Activated CD4-positive, alpha-beta T cell treated with anti-CD3 and anti-CD28 coated beads, Interleukin-2, amount 50 U/mL, for 24 hours (primary cell): ENCODE measurements at regions not wholly inside any gene's neighbourhood (a gene's known extent, or its start where the extent isn't known, plus 50 kb on each side); places are given as distances from the start of the nearest gene placed in this dataset.
"Not testable (repeated sequence)": the region's sequence is repeated elsewhere in the genome, so short reads cannot be mapped to it uniquely, and the experiment has no call there.

ENCODE experiments used
- DNase-seq, 2 donors: peaks; one replicate each; pipeline ENCODE4 v3.0.0-alpha.2; 2020; ENCODE audit warnings: low read depth in 1 of 2, low spot score in 1 of 2

DNA sequence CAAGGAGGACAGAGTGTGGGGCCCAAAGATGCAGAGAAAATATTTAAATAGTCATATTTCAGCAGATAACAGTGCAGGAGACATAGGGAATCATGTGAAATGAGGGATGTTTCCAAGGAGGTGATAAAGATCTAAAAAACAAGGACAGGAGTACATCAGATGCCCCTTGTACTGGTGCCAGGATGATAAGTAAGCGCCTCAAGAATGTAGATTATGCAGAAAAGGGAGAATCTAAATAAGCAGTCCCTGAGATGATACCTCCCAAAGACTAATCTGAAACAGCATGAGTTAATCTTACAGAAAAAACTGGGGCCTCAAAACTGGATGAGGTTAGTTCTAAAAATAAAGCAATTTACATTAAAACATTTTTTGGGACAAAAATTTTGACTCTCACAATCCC lies 136.1 kb upstream of the WDFY3 start:
- DNase-seq, result no peak

DNA sequence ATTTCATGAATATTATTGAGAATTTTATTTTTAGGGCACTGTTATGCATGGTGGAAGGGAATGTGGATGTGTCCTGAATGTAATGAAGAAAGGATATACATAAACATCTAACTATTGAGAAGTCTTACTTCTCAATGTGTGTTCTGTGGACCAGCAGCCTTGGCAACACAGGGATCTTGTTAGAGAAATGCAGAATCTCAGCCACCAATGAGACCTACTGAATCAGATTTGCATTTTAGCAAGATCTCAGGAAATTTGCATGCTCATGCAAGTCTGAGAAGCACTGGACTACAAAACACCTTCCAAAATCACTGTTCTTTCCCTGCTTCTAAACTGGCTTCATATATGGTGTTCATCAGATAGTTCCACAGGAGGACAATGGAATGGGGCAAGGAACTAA lies 139.7 kb upstream of the WDFY3 start:
- DNase-seq, result no peak

GRCh38 chr4:85106805-85107336 lies 140.4 kb upstream of the WDFY3 start:
- DNase-seq, result no peak

- no peak for DNase-seq
These were observed 141.1 kb upstream of the WDFY3 start for GRCh38 chr4:85107553-85107952.

- DNase-seq, result no peak
These were observed 147.2 kb upstream of the WDFY3 start for GRCh38 chr4:85113706-85114105.

DNA sequence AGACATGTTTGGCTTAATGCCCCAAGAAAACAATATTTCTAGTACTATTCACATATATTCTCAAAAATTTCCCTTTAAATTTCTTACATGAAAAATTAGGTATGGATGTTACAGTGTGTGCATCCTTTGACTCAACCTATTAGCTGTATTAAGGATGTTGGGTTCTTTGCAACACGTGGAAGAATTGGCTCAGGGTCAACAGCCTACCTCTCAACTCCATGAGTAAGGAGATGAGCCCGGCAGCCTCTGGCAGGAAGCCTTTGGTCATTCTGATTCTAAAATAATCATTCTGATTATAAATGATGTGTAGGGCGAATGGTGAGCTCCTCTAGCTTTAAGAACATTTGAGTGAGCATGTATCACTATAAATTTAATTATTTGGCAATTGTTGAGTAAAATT lies 148.0 kb upstream of the WDFY3 start:
- no peak for DNase-seq

GRCh38 chr4:85116008-85116407 lies 149.5 kb upstream of the WDFY3 start:
- no peak for DNase-seq

- DNase-seq, result no peak
These were observed 159.2 kb upstream of the WDFY3 start for GRCh38 chr4:85125688-85126087.

- DNase-seq, result no peak
These were observed 160.6 kb upstream of the WDFY3 start for GRCh38 chr4:85126991-85127591.

- DNase-seq, result no peak
These were observed 161.2 kb upstream of the WDFY3 start for GRCh38 chr4:85127653-85128052.

- no peak for DNase-seq
These were observed 162.0 kb upstream of the WDFY3 start for GRCh38 chr4:85128246-85129204.

DNA sequence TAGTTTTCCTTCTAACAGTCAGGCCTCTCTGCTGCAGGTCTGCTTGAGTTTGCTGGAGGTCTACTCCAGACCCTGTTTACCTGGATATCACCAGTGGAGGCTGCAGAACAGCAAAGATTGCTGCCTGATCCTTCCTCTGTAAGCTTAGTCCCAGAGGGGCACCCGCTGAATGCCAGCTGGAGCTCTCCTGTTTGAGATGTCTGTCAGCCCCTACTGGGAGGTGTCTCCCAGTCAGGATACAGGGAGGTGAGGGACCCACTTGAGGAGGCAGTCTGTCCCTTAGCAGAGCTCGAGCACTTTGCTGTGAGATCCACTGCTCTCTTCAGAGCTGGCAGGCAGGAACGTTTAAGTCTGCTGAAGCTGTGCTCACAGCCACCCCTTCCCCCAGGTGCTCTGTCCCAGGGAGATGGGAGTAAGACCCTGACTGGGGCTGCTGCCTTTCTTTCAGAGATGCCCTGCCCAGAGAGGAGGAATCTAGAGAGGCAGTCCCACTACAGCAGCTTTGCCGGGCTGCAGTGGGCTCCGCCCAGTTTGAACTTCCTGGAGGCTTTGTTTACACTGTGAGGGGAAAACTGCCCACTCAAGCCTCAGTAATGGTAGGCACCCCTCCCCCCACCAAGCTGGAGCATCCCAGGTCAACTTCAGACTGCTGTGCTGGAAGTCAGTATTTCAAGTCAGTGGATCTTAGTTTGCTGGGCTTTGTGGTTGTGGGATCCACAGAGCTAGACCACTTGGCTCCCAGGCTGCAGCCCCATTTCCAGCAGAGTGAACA lies 163.1 kb upstream of the WDFY3 start:
- DNase-seq, result not testable (repeated sequence)

DNA sequence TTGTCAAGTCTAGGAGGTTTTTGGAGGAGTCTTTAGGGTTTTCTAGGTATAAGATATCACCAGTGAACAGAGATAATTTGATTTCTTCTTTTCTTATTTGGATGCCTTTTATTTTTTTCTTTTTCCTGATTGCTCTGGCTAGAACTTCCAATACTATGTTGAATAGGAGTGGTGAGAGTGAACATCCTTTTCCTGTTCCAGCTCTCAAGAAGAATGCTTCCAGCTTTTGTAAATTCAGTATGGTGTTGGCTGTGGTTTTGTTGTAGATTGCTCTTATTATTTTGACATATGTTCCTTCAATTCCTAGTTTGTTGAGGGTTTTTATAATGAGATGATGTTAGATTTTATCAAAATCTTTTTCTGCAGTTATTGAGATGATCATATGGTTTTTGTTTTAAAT lies 165.6 kb upstream of the WDFY3 start:
- DNase-seq, result no peak

- no peak for DNase-seq
These were observed 166.1 kb upstream of the WDFY3 start for GRCh38 chr4:85132570-85132969.

- DNase-seq, result not testable (repeated sequence)
These were observed 173.3 kb upstream of the WDFY3 start for GRCh38 chr4:85139749-85140148.

DNA sequence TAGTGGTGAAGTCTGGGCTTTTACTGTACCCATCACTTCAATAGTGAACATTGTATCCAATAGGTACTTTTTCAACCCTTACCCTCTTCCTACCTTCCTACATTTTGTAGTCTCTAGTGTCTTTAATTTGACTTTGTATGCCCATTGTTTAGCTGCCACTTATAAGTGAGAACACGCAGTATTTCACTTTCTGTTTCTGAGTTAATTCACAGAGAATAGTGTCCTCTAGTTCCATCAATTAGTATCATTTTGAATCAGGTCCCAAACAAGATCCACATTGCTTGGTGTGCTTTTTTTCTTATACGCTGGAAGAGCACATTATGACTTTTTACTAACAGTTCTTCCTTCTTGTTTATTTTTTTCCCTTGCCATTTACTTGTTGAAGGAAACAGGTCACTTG lies 176.0 kb upstream of the WDFY3 start:
- DNase-seq, result no peak

- peak in 1 of 2 donors; percentile 11 for DNase-seq
These were observed 181.1 kb upstream of the WDFY3 start for GRCh38 chr4:85147481-85148076.

- no peak for DNase-seq
These were observed 183.2 kb upstream of the WDFY3 start for GRCh38 chr4:85149676-85150075.

DNA sequence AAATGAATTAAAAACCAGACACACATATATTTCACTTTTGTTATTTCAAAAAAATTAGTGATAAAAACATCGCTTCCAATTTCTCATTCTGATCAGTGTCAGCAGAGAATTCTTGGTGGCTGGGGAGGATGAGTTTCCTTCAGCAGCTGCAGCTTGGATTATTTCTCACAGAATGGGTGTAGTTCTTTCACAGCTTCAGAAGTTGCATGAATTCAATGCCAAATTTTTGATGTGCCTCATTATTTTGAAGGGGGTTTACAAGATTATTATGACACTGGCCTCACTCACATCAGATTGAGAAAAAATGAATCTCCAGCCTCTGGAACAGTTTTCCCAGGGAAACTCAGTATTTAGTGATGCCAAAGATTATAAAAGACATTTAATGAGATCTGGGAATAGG lies 184.9 kb upstream of the WDFY3 start:
- DNase-seq, result no peak

DNA sequence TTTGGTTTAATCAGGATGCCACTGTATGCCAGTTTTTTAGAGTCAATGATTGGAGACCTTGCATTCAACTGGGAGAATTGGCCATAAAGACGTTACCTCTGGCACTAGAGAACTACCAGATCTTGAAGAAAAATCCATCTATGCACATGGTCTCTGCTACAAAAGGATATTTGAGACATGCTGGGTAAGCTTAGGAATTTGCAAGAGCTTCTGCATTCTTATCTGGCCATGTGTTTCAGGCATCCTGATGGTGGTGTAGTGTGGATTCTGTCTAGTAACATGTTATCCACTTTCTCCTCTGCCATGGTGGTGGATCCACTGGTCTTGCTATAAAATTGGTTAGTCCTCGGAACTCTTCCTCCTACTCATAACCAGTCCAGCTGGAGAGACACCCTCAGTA lies 185.3 kb upstream of the WDFY3 start:
- no peak for DNase-seq

DNA sequence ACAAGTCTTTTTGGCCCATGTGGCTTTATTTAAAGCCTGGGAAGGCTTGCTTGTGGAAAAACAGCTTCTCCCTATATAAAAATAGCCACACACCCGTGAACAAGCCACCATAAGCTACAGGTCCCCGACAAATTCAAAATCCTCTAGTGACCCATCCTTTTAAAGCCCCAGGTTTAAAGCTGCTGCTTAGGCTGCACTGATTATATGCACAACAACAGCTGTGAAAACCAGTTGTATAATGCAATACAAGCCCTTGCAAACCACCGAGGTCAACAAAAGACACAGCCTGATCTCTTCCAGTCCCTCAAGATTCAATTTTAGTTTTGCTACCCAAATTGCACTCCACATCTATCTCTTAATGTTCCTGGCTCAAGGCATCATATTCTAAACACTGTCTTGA lies 186.0 kb upstream of the WDFY3 start:
- DNase-seq, result no peak
